ENCODE measurements at regions not wholly inside any gene's neighbourhood (a gene's known extent, or its start where the extent isn't known, plus 50 kb on each side); places are given as distances from the start of the nearest gene placed in this dataset.

- no peak overlapping the region for H3K4me3 ChIP-seq (ENCODE audit: low read depth in 1 of 3, low read length in 3 of 3)
- peaks cover 0 to 2% (median 0%) of the 10 kb centered on the region in 3 donors for H3K27me3 ChIP-seq (ENCODE audit: control insufficient read depth in 3 of 3, insufficient read depth in 3 of 3, low read length in 3 of 3)
- FAIRE-seq (no peak), DNase-seq (no peak)
- no peak overlapping the region for H3K27ac ChIP-seq (ENCODE audit: low read depth in 1 of 3, low read length in 2 of 3)
- no peaks in the 10 kb centered on the region for H3K9me3 ChIP-seq (ENCODE audit: control insufficient read depth in 2 of 2, insufficient read depth in 1 of 2, low read depth in 1 of 2, low read length in 1 of 2)
- H3K36me3 ChIP-seq (ENCODE audit: control insufficient read depth in 3 of 3, insufficient read depth in 2 of 3, low read depth in 1 of 3, low read length in 3 of 3): no peaks in the 10 kb centered on the region
- WGBS, 3 donors: 27 to 60% (median 36%) methylated on average over 3 of the region's 3 CpGs
- no peaks in the 10 kb centered on the region for H3K4me1 ChIP-seq (ENCODE audit: control insufficient read depth in 3 of 3, insufficient read depth in 2 of 3, low read depth in 1 of 3, low read length in 2 of 3)
Measured at GRCh38 chr14:96686126-96686525, 111.1 kb upstream of the VRK1 start.

GRCh38 chr14:96688629-96689028 lies 108.6 kb upstream of the VRK1 start:
- no peak overlapping the region for H3K4me3 ChIP-seq (ENCODE audit: low read depth in 1 of 3, low read length in 3 of 3)
- no peak for DNase-seq
- WGBS, 3 donors: 75 to 90% (median 88%) methylated on average over 1 of the region's 1 CpG
- peaks cover 0 to 2% (median 0%) of the 10 kb centered on the region in 3 donors for H3K27me3 ChIP-seq (ENCODE audit: control insufficient read depth in 3 of 3, insufficient read depth in 3 of 3, low read length in 3 of 3)
- H3K36me3 ChIP-seq (ENCODE audit: control insufficient read depth in 3 of 3, insufficient read depth in 2 of 3, low read depth in 1 of 3, low read length in 3 of 3): no peaks in the 10 kb centered on the region
- FAIRE-seq: no peak
- H3K4me1 ChIP-seq (ENCODE audit: control insufficient read depth in 3 of 3, insufficient read depth in 2 of 3, low read depth in 1 of 3, low read length in 2 of 3): no peaks in the 10 kb centered on the region
- no peaks in the 10 kb centered on the region for H3K9me3 ChIP-seq (ENCODE audit: control insufficient read depth in 2 of 2, insufficient read depth in 1 of 2, low read depth in 1 of 2, low read length in 1 of 2)
- no peak overlapping the region for H3K27ac ChIP-seq (ENCODE audit: low read depth in 1 of 3, low read length in 2 of 3)

- DNase-seq (no peak), FAIRE-seq (no peak)
- Histone ChIP-seq H3K27ac (ENCODE audit: low read depth in 1 of 3, low read length in 2 of 3) (no peak overlapping the region), H3K9me3 (ENCODE audit: control insufficient read depth in 2 of 2, insufficient read depth in 1 of 2, low read depth in 1 of 2, low read length in 1 of 2) (no peaks in the 10 kb centered on the region), H3K36me3 (ENCODE audit: control insufficient read depth in 3 of 3, insufficient read depth in 2 of 3, low read depth in 1 of 3, low read length in 3 of 3) (no peaks in the 10 kb centered on the region), H3K4me3 (ENCODE audit: low read depth in 1 of 3, low read length in 3 of 3) (no peak overlapping the region), H3K27me3 (ENCODE audit: control insufficient read depth in 3 of 3, insufficient read depth in 3 of 3, low read length in 3 of 3) (no peaks in the 10 kb centered on the region), H3K4me1 (ENCODE audit: control insufficient read depth in 3 of 3, insufficient read depth in 2 of 3, low read depth in 1 of 3, low read length in 2 of 3) (no peaks in the 10 kb centered on the region)
- 57 to 73% (median 68%) methylated on average over 4 of the region's 4 CpGs for WGBS, 3 donors
Measured at GRCh38 chr14:96690713-96691383, 106.3 kb upstream of the VRK1 start.

GRCh38 chr14:96693252-96693820 lies 103.8 kb upstream of the VRK1 start:
- Histone ChIP-seq H3K36me3 (ENCODE audit: control insufficient read depth in 3 of 3, insufficient read depth in 2 of 3, low read depth in 1 of 3, low read length in 3 of 3) (no peaks in the 10 kb centered on the region), H3K27ac (ENCODE audit: low read depth in 1 of 3, low read length in 2 of 3) (no peak overlapping the region), H3K9me3 (ENCODE audit: control insufficient read depth in 2 of 2, insufficient read depth in 1 of 2, low read depth in 1 of 2, low read length in 1 of 2) (no peaks in the 10 kb centered on the region), H3K4me3 (ENCODE audit: low read depth in 1 of 3, low read length in 3 of 3) (no peak overlapping the region), H3K27me3 (ENCODE audit: control insufficient read depth in 3 of 3, insufficient read depth in 3 of 3, low read length in 3 of 3) (peaks cover 0 to 4% (median 0%) of the 10 kb centered on the region in 3 donors), H3K4me1 (ENCODE audit: control insufficient read depth in 3 of 3, insufficient read depth in 2 of 3, low read depth in 1 of 3, low read length in 2 of 3) (no peaks in the 10 kb centered on the region)
- DNase-seq: no peak
- 64 to 76% (median 71%) methylated on average over 4 of the region's 4 CpGs for WGBS, 3 donors
- FAIRE-seq: no peak

- H3K27me3 ChIP-seq (ENCODE audit: control insufficient read depth in 3 of 3, insufficient read depth in 3 of 3, low read length in 3 of 3): peaks cover 0 to 4% (median 0%) of the 10 kb centered on the region in 3 donors
- no peaks in the 10 kb centered on the region for H3K9me3 ChIP-seq (ENCODE audit: control insufficient read depth in 2 of 2, insufficient read depth in 1 of 2, low read depth in 1 of 2, low read length in 1 of 2)
- no peaks in the 10 kb centered on the region for H3K36me3 ChIP-seq (ENCODE audit: control insufficient read depth in 3 of 3, insufficient read depth in 2 of 3, low read depth in 1 of 3, low read length in 3 of 3)
- 55 to 63% (median 60%) methylated on average over 4 of the region's 4 CpGs for WGBS, 3 donors
- H3K27ac ChIP-seq (ENCODE audit: low read depth in 1 of 3, low read length in 2 of 3): no peak overlapping the region
- DNase-seq (no peak), FAIRE-seq (no peak)
- H3K4me1 ChIP-seq (ENCODE audit: control insufficient read depth in 3 of 3, insufficient read depth in 2 of 3, low read depth in 1 of 3, low read length in 2 of 3): no peaks in the 10 kb centered on the region
- no peak overlapping the region for H3K4me3 ChIP-seq (ENCODE audit: low read depth in 1 of 3, low read length in 3 of 3)
Measured at GRCh38 chr14:96693987-96694386, 103.2 kb upstream of the VRK1 start.

- Histone ChIP-seq H3K9me3 (ENCODE audit: control insufficient read depth in 2 of 2, insufficient read depth in 1 of 2, low read depth in 1 of 2, low read length in 1 of 2) (peaks cover 0 to 3% of the 10 kb centered on the region in 2 donors), H3K27ac (ENCODE audit: low read depth in 1 of 3, low read length in 2 of 3) (no peak overlapping the region), H3K27me3 (ENCODE audit: control insufficient read depth in 3 of 3, insufficient read depth in 3 of 3, low read length in 3 of 3) (peaks cover 0 to 4% (median 0%) of the 10 kb centered on the region in 3 donors), H3K4me1 (ENCODE audit: control insufficient read depth in 3 of 3, insufficient read depth in 2 of 3, low read depth in 1 of 3, low read length in 2 of 3) (no peaks in the 10 kb centered on the region), H3K4me3 (ENCODE audit: low read depth in 1 of 3, low read length in 3 of 3) (no peak overlapping the region), H3K36me3 (ENCODE audit: control insufficient read depth in 3 of 3, insufficient read depth in 2 of 3, low read depth in 1 of 3, low read length in 3 of 3) (no peaks in the 10 kb centered on the region)
- DNase-seq (no peak), FAIRE-seq (no peak)
- 73 to 81% (median 73%) methylated on average over 15 of the region's 15 CpGs for WGBS, 3 donors
Measured at GRCh38 chr14:96698960-96699539, 98.1 kb upstream of the VRK1 start.

- Histone ChIP-seq H3K27me3 (ENCODE audit: control insufficient read depth in 3 of 3, insufficient read depth in 3 of 3, low read length in 3 of 3) (peaks cover 0 to 6% (median 0%) of the 10 kb centered on the region in 3 donors), H3K4me3 (ENCODE audit: low read depth in 1 of 3, low read length in 3 of 3) (no peak overlapping the region), H3K36me3 (ENCODE audit: control insufficient read depth in 3 of 3, insufficient read depth in 2 of 3, low read depth in 1 of 3, low read length in 3 of 3) (no peaks in the 10 kb centered on the region), H3K27ac (ENCODE audit: low read depth in 1 of 3, low read length in 2 of 3) (no peak overlapping the region), H3K9me3 (ENCODE audit: control insufficient read depth in 2 of 2, insufficient read depth in 1 of 2, low read depth in 1 of 2, low read length in 1 of 2) (peaks cover 0 to 3% of the 10 kb centered on the region in 2 donors), H3K4me1 (ENCODE audit: control insufficient read depth in 3 of 3, insufficient read depth in 2 of 3, low read depth in 1 of 3, low read length in 2 of 3) (no peaks in the 10 kb centered on the region)
- FAIRE-seq (no peak), DNase-seq (no peak)
- 91 to 95% (median 94%) methylated on average over 3 of the region's 3 CpGs for WGBS, 3 donors
Measured at GRCh38 chr14:96699666-96700065, 97.5 kb upstream of the VRK1 start.

- no peak for FAIRE-seq
- H3K36me3 ChIP-seq (ENCODE audit: control insufficient read depth in 3 of 3, insufficient read depth in 2 of 3, low read depth in 1 of 3, low read length in 3 of 3): no peaks in the 10 kb centered on the region
Measured at GRCh38 chr14:96702831-96703230, 94.4 kb upstream of the VRK1 start.

More at GRCh38 chr14:96702831-96703230, 94.4 kb upstream of the VRK1 start:
- H3K4me1 ChIP-seq (ENCODE audit: control insufficient read depth in 3 of 3, insufficient read depth in 2 of 3, low read depth in 1 of 3, low read length in 2 of 3): no peaks in the 10 kb centered on the region
- H3K9me3 ChIP-seq (ENCODE audit: control insufficient read depth in 2 of 2, insufficient read depth in 1 of 2, low read depth in 1 of 2, low read length in 1 of 2): peaks cover 0 to 3% of the 10 kb centered on the region in 2 donors
- no peak for DNase-seq
- H3K27me3 ChIP-seq (ENCODE audit: control insufficient read depth in 3 of 3, insufficient read depth in 3 of 3, low read length in 3 of 3): peaks cover 0 to 1% (median 0%) of the 10 kb centered on the region in 3 donors
- H3K4me3 ChIP-seq (ENCODE audit: low read depth in 1 of 3, low read length in 3 of 3): no peak overlapping the region
- no peak overlapping the region for H3K27ac ChIP-seq (ENCODE audit: low read depth in 1 of 3, low read length in 2 of 3)
- 71 to 77% (median 76%) methylated on average over 6 of the region's 6 CpGs for WGBS, 3 donors
